H1 (cell line): ENCODE measurements at regions not wholly inside any gene's neighbourhood (a gene's known extent, or its start where the extent isn't known, plus 50 kb on each side); places are given as distances from the start of the nearest gene placed in this dataset.

Experiments used
- CTCF ChIA-PET: fragments of 300-600 bp; sonication (Branson Sonifier 250); formaldehyde crosslinking; loops from one replicate; lab custom pipeline; 2021; ENCODE audit not compliant: partially characterized antibody; lab: Charles Lee
- POLR2A ChIA-PET: fragments of 300-600 bp; sonication (Branson Sonifier 250); formaldehyde crosslinking; loops from one replicate; lab custom pipeline; 2021; ENCODE audit warnings: inconsistent platforms; ENCODE audit not compliant: partially characterized antibody; lab: Charles Lee
- DNase-seq, 2 experiments: peaks; one replicate each; pipeline versions ENCODE4 v3.0.0 to v3.0.0-alpha.2; 2010 to 2022; ENCODE audit warnings: low spot score in 2 of 2, low read depth in 1 of 2, mixed read lengths in 1 of 2
- FAIRE-seq: peaks from 2 replicates; lab custom pipeline; 2011; peaks lifted over from hg19 to GRCh38; lab: Jason Lieb, UNC
- H2AFZ ChIP-seq: 2 replicates; pipeline ENCODE4 v1.8.1; 2012; ENCODE audit warnings: low read length, inconsistent platforms
- H2AK5ac ChIP-seq: 2 replicates; pipeline ENCODE4 v1.6.1; 2013; ENCODE audit warnings: low read depth, low read length
- H2BK120ac ChIP-seq: replicated peaks from 2 replicates; pipeline ENCODE3; 2013; ENCODE audit warnings: low read depth, low read length, inconsistent platforms
- H2BK12ac ChIP-seq: 2 replicates; pipeline ENCODE4 v1.6.1; 2013; ENCODE audit warnings: low read depth, low read length
- H2BK15ac ChIP-seq: 2 replicates; pipeline ENCODE4 v1.6.1; 2013; ENCODE audit warnings: low read length
- H2BK20ac ChIP-seq: 2 replicates; pipeline ENCODE4 v1.6.1; 2013; ENCODE audit warnings: low read length
- H2BK5ac ChIP-seq: 2 replicates; pipeline ENCODE4 v1.6.1; 2013; ENCODE audit warnings: low read depth, low read length
- H3K14ac ChIP-seq: 2 replicates; pipeline ENCODE4 v1.6.1; 2013; ENCODE audit warnings: inconsistent platforms; ENCODE audit not compliant: insufficient read length
- H3K18ac ChIP-seq: 2 replicates; pipeline ENCODE4 v1.6.1; 2013; ENCODE audit warnings: low read length; ENCODE audit errors: extremely low read depth
- H3K23ac ChIP-seq: 2 replicates; pipeline ENCODE4 v1.6.1; 2013; ENCODE audit warnings: inconsistent platforms; ENCODE audit not compliant: insufficient read length
- H3K23me2 ChIP-seq: 2 replicates; pipeline ENCODE4 v1.6.1; 2013; ENCODE audit warnings: low read depth, low read length
- H3K27ac ChIP-seq: 2 replicates; pipeline ENCODE4 v1.6.1; 2011; ENCODE audit warnings: low read depth, low read length, inconsistent platforms
- H3K27me3 ChIP-seq, 4 experiments: replicated peaks in 1 of 4; 1 replicate in 1 of 4; 2 replicates in 3 of 4; pipeline versions ENCODE4 v1.6.1 to v1.8.1; 2011 to 2013; ENCODE audit warnings: low read length in 3 of 4, mild to moderate bottlenecking in 3 of 4, inconsistent platforms in 2 of 4, mixed read lengths in 2 of 4, moderate library complexity in 1 of 4; ENCODE audit not compliant: control insufficient read depth in 3 of 4, insufficient read depth in 3 of 4; ENCODE audit errors: extremely low read depth in 1 of 4
- H3K36me3 ChIP-seq, 4 experiments: 2 replicates each; pipeline versions ENCODE4 v1.6.1 to v1.8.1; 2011 to 2013; ENCODE audit warnings: mild to moderate bottlenecking in 4 of 4, low read length in 3 of 4, moderate library complexity in 2 of 4, control low read depth in 1 of 4, inconsistent platforms in 1 of 4; ENCODE audit not compliant: insufficient read depth in 4 of 4, control insufficient read depth in 2 of 4
- H3K4ac ChIP-seq: replicated peaks from 2 replicates; pipeline ENCODE3; 2013; ENCODE audit warnings: low read length, low read depth, mixed read lengths, inconsistent platforms; ENCODE audit not compliant: insufficient read length
- H3K4me1 ChIP-seq, 4 experiments: replicated peaks in 1 of 4; 1 replicate in 1 of 4; 2 replicates in 3 of 4; pipeline versions ENCODE4 v1.6.1 to v1.8.1; 2011 to 2013; ENCODE audit warnings: low read length in 3 of 4, inconsistent platforms in 2 of 4, mixed read lengths in 1 of 4; ENCODE audit not compliant: insufficient read depth in 4 of 4, control insufficient read depth in 3 of 4
- H3K4me2 ChIP-seq, 2 experiments: 2 replicates each; pipeline versions ENCODE4 v1.6.1 to v1.8.1; 2011 to 2013; ENCODE audit warnings: low read depth in 2 of 2, low read length in 2 of 2, control low read depth in 1 of 2, inconsistent platforms in 1 of 2, mild to moderate bottlenecking in 1 of 2; ENCODE audit not compliant: insufficient read depth in 1 of 2
- H3K4me3 ChIP-seq, 4 experiments: fragments of 200-600, 300-600 bp in 1 of 4; sonication (generic), shearing (Covaris generic), sonication (Bioruptor Twin) in 1 of 4; 2 replicates each; pipeline versions ENCODE4 v1.5.1 to v1.8.1; 2011 to 2016; ENCODE audit warnings: low read length in 4 of 4, low read depth in 3 of 4, control low read depth in 2 of 4, inconsistent platforms in 2 of 4, mild to moderate bottlenecking in 2 of 4, mixed read lengths in 1 of 4, moderate library complexity in 1 of 4; ENCODE audit not compliant: insufficient read depth in 2 of 4; ENCODE audit errors: extremely low read depth in 1 of 4
- H3K56ac ChIP-seq: replicated peaks from 2 replicates; pipeline ENCODE3; 2013; ENCODE audit warnings: low read depth, mild to moderate bottlenecking, mixed read lengths, low read length, inconsistent platforms; ENCODE audit not compliant: insufficient read length
- H3K79me1 ChIP-seq: 2 replicates; pipeline ENCODE4 v1.6.1; 2013; ENCODE audit warnings: low read depth, low read length, control low read depth
- H3K79me2 ChIP-seq, 2 experiments: 2 replicates each; pipeline versions ENCODE4 v1.6.1 to v1.8.1; 2012 to 2013; ENCODE audit warnings: low read length in 2 of 2, mild to moderate bottlenecking in 2 of 2, inconsistent platforms in 1 of 2; ENCODE audit not compliant: insufficient read depth in 2 of 2, control insufficient read depth in 1 of 2
- H3K9ac ChIP-seq, 4 experiments: replicated peaks in 1 of 4; 1 replicate in 1 of 4; 2 replicates in 3 of 4; pipeline versions ENCODE4 v1.6.1 to v1.8.1; 2011 to 2013; ENCODE audit warnings: low read depth in 3 of 4, low read length in 3 of 4, control low read depth in 2 of 4, mild to moderate bottlenecking in 2 of 4, moderate library complexity in 2 of 4, inconsistent platforms in 1 of 4; ENCODE audit errors: extremely low read depth in 1 of 4
- H3K9me3 ChIP-seq, 2 experiments: 2 replicates each; pipeline versions ENCODE4 v1.6.1 to v1.8.1; 2012 to 2013; ENCODE audit warnings: mild to moderate bottlenecking in 2 of 2, moderate library complexity in 2 of 2, control low read depth in 1 of 2, inconsistent platforms in 1 of 2, low read depth in 1 of 2, low read length in 1 of 2, mixed read lengths in 1 of 2; ENCODE audit not compliant: insufficient read depth in 2 of 2
- H4K20me1 ChIP-seq, 2 experiments: replicated peaks in 1 of 2; 2 replicates each; pipeline versions ENCODE3 to v1.8.1; 2011 to 2013; ENCODE audit warnings: inconsistent platforms in 2 of 2, low read length in 2 of 2, mild to moderate bottlenecking in 1 of 2; ENCODE audit not compliant: insufficient read depth in 2 of 2, control insufficient read depth in 1 of 2
- H4K5ac ChIP-seq: 2 replicates; pipeline ENCODE4 v1.6.1; 2013; ENCODE audit warnings: low read length, low read depth, mixed read lengths, inconsistent platforms; ENCODE audit not compliant: insufficient read length
- H4K8ac ChIP-seq: 2 replicates; pipeline ENCODE4 v1.8.0; 2013; ENCODE audit warnings: mild to moderate bottlenecking, moderate library complexity, low read length, inconsistent platforms; ENCODE audit not compliant: insufficient read depth; ENCODE audit errors: extremely low read depth
- H4K91ac ChIP-seq: replicated peaks from 2 replicates; pipeline ENCODE3; 2013; ENCODE audit warnings: low read length, mixed read lengths, inconsistent platforms; ENCODE audit not compliant: insufficient read length
- GTF2F1 ChIP-seq: IDR thresholded peaks from 2 replicates; pipeline ENCODE4 v1.6.1; 2012; ENCODE audit warnings: low read depth, low read length, improper control_type of control experiment, borderline replicate concordance
- POLR2AphosphoS5 ChIP-seq: IDR thresholded peaks from 2 replicates; pipeline ENCODE4 v1.6.1; 2011; ENCODE audit warnings: low read depth, low read length
- TAF7 ChIP-seq: optimal IDR thresholded peaks from 2 replicates; pipeline ENCODE3; 2011; ENCODE audit warnings: low read depth, mild to moderate bottlenecking, inconsistent platforms, low read length, moderate library complexity, borderline replicate concordance
- WGBS, 2 experiments: shearing (Covaris generic) in 1 of 2; methylation state at CpG; one replicate each; pipeline versions ENCODE4 v1.1.6 to v1.1.7; 2013 to 2015; ENCODE audit warnings: low lambda C conversion rate in 2 of 2, mixed read lengths in 2 of 2, inconsistent platforms in 1 of 2, low coverage in 1 of 2, missing lambda C conversion rate in 1 of 2; ENCODE audit not compliant: insufficient replicate concordance in 2 of 2, insufficient coverage in 1 of 2, insufficient read length in 1 of 2; ENCODE audit errors: extremely low coverage in 1 of 2, missing lambda C conversion rate in 1 of 2; 5-methylcytosine and 5-hydroxymethylcytosine counted together

DNA sequence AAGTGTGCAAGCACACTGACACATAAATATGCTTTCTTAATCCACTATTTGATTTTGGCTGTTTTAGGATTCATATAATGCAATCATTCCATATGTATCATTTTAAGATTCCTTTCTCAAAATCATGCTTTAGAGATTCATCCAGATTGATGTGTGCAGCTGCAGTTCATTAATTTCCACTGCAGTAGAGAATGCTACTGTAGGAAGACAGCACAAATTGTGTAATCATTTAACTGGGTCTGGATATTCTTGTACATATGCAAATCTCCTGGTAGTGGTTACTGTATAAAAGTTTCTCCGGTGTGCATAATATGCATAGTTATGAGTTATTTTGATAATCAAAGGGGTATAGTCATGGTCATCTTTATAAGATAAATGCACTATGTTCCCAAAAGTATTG lies 502.5 kb upstream of the ACVR2A start:
- Histone ChIP-seq H3K79me1 (no peaks in the 10 kb centered on the region), H2AFZ (no peak overlapping the region), H3K4me2 (no peak overlapping the region), H3K79me2 (no peaks in the 10 kb centered on the region), H4K91ac (no peak overlapping the region), H4K8ac (no peak overlapping the region), H3K4me1 (no peaks in the 10 kb centered on the region; a peak in 1 of 7 replicates), H4K5ac (no peak overlapping the region), H3K27ac (no peak overlapping the region), H3K4ac (no peak overlapping the region), H3K4me3 (no peak overlapping the region), H2BK12ac (no peak overlapping the region), H3K56ac (no peak overlapping the region), H3K18ac (no peak overlapping the region), H3K9me3 (peaks cover 0 to 13% of the 10 kb centered on the region in 2 experiments; a peak in 3 of 4 replicates), H2BK15ac (no peak overlapping the region), H3K23me2 (no peaks in the 10 kb centered on the region), H4K20me1 (no peaks in the 10 kb centered on the region), H2BK5ac (no peak overlapping the region), H2AK5ac (no peak overlapping the region), H2BK20ac (no peak overlapping the region), H2BK120ac (no peak overlapping the region), H3K9ac (no peak overlapping the region), H3K36me3 (no peaks in the 10 kb centered on the region), H3K14ac (no peak overlapping the region), H3K27me3 (no peaks in the 10 kb centered on the region), H3K23ac (no peak overlapping the region)
- 100% methylated on average over 1 of the region's 1 CpG; no CpG with 5 or more reads in 1 of the 2 experiments for WGBS, 2 experiments
- ChIA-PET CTCF (interaction anchor here (3.9 kb wide), 1 partner anchor 10 kb away, joined by 17 read pairs; no protein-coding TSS in a partner anchor), POLR2A (no interaction called here)
- no peak for FAIRE-seq
- no peak for DNase-seq
- no peak for TF ChIP-seq POLR2AphosphoS5
- TF ChIP-seq GTF2F1, result no peak
- TF ChIP-seq TAF7, result no peak
